Lower leg skin (tissue), 4 donors: ENCODE measurements at regions not wholly inside any gene's neighbourhood (a gene's known extent, or its start where the extent isn't known, plus 50 kb on each side); places are given as distances from the start of the nearest gene placed in this dataset.

Experiments used
- DNase-seq, 2 donors: peaks; one replicate each; pipeline ENCODE4 v3.0.0-alpha.2; 2019; ENCODE audit warnings: low spot score in 2 of 2
- H3K4me3 ChIP-seq: fragments of 200-600 bp; sonication (generic); 2 replicates; pipeline ENCODE4 v1.5.1; 2017; ENCODE audit warnings: mild to moderate bottlenecking, low read depth; ENCODE audit not compliant: poor library complexity, severe bottlenecking
- CTCF ChIP-seq, 3 donors: fragments of 450-650 bp; IDR thresholded peaks; one replicate each; pipeline ENCODE4 v1.5.1; 2016; ENCODE audit warnings: antibody characterized with exemption in 3 of 3, mild to moderate bottlenecking in 3 of 3, moderate library complexity in 2 of 3
- POLR2A ChIP-seq, 2 donors: fragments of 450-650 bp; IDR thresholded peaks; one replicate each; pipeline ENCODE4 v1.6.1; 2016 to 2017; ENCODE audit warnings: antibody characterized with exemption in 2 of 2, mild to moderate bottlenecking in 1 of 2, moderate library complexity in 1 of 2
- WGBS, 2 donors: methylation state at CpG; one replicate each; pipeline ENCODE4 v1.1.5; 2018; 5-methylcytosine and 5-hydroxymethylcytosine counted together
- intact Hi-C: fragments of 100-400 bp; cut with DNase I; formaldehyde crosslinking; loops from one replicate; pipeline ENCODE4 v1.15.0; 2023; ENCODE audit warnings: low total_unique reads

- no peak for DNase-seq
- WGBS, 2 donors: 47 to 49% methylated on average over 4 of the region's 4 CpGs
- intact Hi-C loops: no loop called here
- no peak overlapping the region for H3K4me3 ChIP-seq
- TF ChIP-seq CTCF (IDR thresholded peaks at IDR 0.05) (no peak), POLR2A (IDR thresholded peaks at IDR 0.05) (no peak)
Measured at GRCh38 chr7:115153769-115154477, 232.0 kb downstream of the MDFIC start.

- no peak for TF ChIP-seq CTCF (IDR thresholded peaks at IDR 0.05)
- no peak for TF ChIP-seq POLR2A (IDR thresholded peaks at IDR 0.05)
- DNase-seq: no peak
- H3K4me3 ChIP-seq: no peak overlapping the region
- intact Hi-C loops: no loop called here
- WGBS, 2 donors: 79 to 81% methylated on average over 3 of the region's 3 CpGs
Measured at GRCh38 chr7:115153176-115153575, 231.3 kb downstream of the MDFIC start.

GRCh38 chr7:115146148-115146547 lies 224.3 kb downstream of the MDFIC start:
- intact Hi-C loops: no loop called here
- no peak for DNase-seq
- TF ChIP-seq CTCF (IDR thresholded peaks at IDR 0.05) (no peak), POLR2A (IDR thresholded peaks at IDR 0.05) (no peak)
- H3K4me3 ChIP-seq: no peak overlapping the region
- 52 to 54% methylated on average over 3 of the region's 3 CpGs for WGBS, 2 donors

GRCh38 chr7:115145512-115145911 lies 223.6 kb downstream of the MDFIC start:
- intact Hi-C loops: no loop called here
- H3K4me3 ChIP-seq: no peak overlapping the region
- no peak for TF ChIP-seq CTCF (IDR thresholded peaks at IDR 0.05)
- no peak for TF ChIP-seq POLR2A (IDR thresholded peaks at IDR 0.05)
- 27 to 41% methylated on average over 2 of the region's 2 CpGs for WGBS, 2 donors
- DNase-seq: no peak

GRCh38 chr7:115137816-115138215 lies 215.9 kb downstream of the MDFIC start:
- no peak for DNase-seq
- H3K4me3 ChIP-seq: no peak overlapping the region
- intact Hi-C loops: no loop called here
- no peak for TF ChIP-seq CTCF (IDR thresholded peaks at IDR 0.05)
- TF ChIP-seq POLR2A (IDR thresholded peaks at IDR 0.05): no peak
- 96 to 97% methylated on average over 1 of the region's 1 CpG for WGBS, 2 donors
